ENCODE measurements at regions not wholly inside any gene's neighbourhood (a gene's known extent, or its start where the extent isn't known, plus 50 kb on each side); places are given as distances from the start of the nearest gene placed in this dataset.
"Not testable (repeated sequence)": the region's sequence is repeated elsewhere in the genome, so short reads cannot be mapped to it uniquely, and the experiment has no call there.

- H3K27ac ChIP-seq (ENCODE audit: low read depth); H3K4me3 ChIP-seq (ENCODE audit: low read depth, low read length); DNase-seq (ENCODE audit: extremely low spot score); H3K36me3 ChIP-seq (ENCODE audit: insufficient read depth); H3K4me1 ChIP-seq (ENCODE audit: insufficient read depth): not testable (repeated sequence)
These were observed 390.6 kb downstream of the PRIM2 start for GRCh38 chr6:57708061-57708460.

GRCh38 chr6:57722546-57722945 is 405.1 kb downstream of the PRIM2 start:
- not testable (repeated sequence) for H3K27ac ChIP-seq (ENCODE audit: low read depth); DNase-seq (ENCODE audit: extremely low spot score); H3K4me3 ChIP-seq (ENCODE audit: low read depth, low read length); H3K36me3 ChIP-seq (ENCODE audit: insufficient read depth); H3K4me1 ChIP-seq (ENCODE audit: insufficient read depth)
- 80% methylated on average over 1 of the region's 2 CpGs for WGBS

- 82% methylated on average over 10 of the region's 10 CpGs for WGBS
- H3K36me3 ChIP-seq (ENCODE audit: insufficient read depth); H3K4me3 ChIP-seq (ENCODE audit: low read depth, low read length); DNase-seq (ENCODE audit: extremely low spot score); H3K4me1 ChIP-seq (ENCODE audit: insufficient read depth); H3K27ac ChIP-seq (ENCODE audit: low read depth): not testable (repeated sequence)
These were observed 406.5 kb downstream of the PRIM2 start for GRCh38 chr6:57723815-57724401.

DNA sequence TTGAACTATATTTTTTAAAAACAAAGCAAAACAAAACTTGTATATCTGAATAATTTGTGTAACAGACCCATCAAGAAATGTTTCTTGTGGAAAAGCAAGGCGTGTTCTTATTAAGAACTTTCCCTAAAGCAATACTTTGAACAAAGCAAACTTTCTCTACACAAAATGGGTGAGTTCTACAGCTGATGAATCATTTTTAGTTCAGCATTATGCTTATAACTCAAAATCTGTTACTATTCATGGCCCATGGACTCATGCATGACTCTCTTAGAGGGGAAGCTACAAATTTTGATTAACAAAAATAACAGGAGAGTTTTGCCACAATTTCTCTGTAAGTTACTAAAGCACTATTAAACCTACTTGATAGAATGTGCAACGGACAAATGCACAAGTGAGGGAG is 412.0 kb downstream of the PRIM2 start:
- not testable (repeated sequence) for H3K4me3 ChIP-seq (ENCODE audit: low read depth, low read length)
- WGBS = 73% methylated on average over 1 of the region's 2 CpGs

DNA sequence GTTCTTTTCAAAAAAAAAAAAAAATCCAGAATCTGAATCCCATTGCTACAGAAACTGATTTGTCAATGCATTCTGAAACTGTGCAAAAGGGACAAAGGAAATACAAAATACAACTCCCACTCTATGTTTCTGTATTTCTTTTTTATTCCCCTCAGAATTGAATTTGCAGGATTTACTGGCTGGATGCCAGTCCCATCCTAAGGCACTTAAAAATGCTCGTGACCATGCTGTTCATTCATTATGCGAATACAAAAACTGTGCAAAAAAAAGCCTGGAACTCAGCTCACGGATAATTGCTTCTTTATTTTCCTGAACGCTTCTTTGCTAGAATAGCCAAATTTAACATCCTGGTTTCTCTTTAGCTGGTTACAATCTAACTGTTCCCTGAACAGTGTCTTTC is 413.3 kb downstream of the PRIM2 start:
- not testable (repeated sequence) for H3K4me1 ChIP-seq (ENCODE audit: insufficient read depth); H3K27ac ChIP-seq (ENCODE audit: low read depth); H3K4me3 ChIP-seq (ENCODE audit: low read depth, low read length); H3K36me3 ChIP-seq (ENCODE audit: insufficient read depth); DNase-seq (ENCODE audit: extremely low spot score)
- 60% methylated on average over 4 of the region's 4 CpGs for WGBS

More for the DNA sequence above, 412.0 kb downstream of the PRIM2 start:
- not testable (repeated sequence) for DNase-seq (ENCODE audit: extremely low spot score); H3K27ac ChIP-seq (ENCODE audit: low read depth); H3K4me1 ChIP-seq (ENCODE audit: insufficient read depth); H3K36me3 ChIP-seq (ENCODE audit: insufficient read depth)

DNA sequence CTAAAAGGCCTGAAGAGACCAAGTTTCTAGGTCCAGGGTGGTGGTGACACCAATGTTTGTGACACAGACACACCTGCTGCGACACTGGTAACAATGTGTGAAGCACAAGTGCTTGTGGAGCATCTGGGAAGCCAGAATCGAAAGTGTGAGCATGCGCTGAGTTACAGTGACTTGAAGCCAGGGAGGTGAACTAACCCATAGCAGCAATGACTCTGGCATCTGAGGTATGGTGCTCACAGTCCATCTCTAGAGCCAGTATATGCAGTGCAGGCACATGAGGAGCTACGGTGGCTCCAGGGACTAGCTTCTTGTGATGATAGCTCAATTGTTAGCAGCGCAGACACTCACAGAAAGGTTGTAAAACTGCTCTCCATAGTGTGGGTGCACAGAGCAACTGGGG is 430.3 kb downstream of the PRIM2 start:
- H3K4me1 ChIP-seq (ENCODE audit: insufficient read depth); H3K36me3 ChIP-seq (ENCODE audit: insufficient read depth); H3K27ac ChIP-seq (ENCODE audit: low read depth); H3K4me3 ChIP-seq (ENCODE audit: low read depth, low read length); DNase-seq (ENCODE audit: extremely low spot score): not testable (repeated sequence)
- WGBS = 85% methylated on average over 5 of the region's 5 CpGs

DNA sequence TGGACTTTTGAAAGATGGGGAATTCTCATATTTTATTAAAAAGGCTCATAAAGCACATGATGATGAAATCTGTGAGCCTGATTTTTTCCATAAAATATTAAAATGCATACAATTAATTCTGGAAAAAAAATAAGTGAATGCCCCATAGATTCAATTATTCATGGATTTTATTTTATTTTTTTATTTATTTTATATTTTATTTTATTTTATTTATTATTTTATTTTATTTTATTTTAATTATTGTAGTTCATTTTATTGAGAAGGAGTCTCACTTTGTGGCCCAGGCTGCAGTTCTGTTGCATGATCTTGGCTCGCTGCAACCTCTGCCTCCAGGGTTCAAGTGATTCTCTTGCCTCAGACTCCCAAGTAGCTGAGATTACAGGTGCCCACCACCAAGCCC is 442.4 kb downstream of the PRIM2 start:
- H3K4me1 ChIP-seq (ENCODE audit: insufficient read depth); H3K36me3 ChIP-seq (ENCODE audit: insufficient read depth); DNase-seq (ENCODE audit: extremely low spot score); H3K27ac ChIP-seq (ENCODE audit: low read depth); H3K4me3 ChIP-seq (ENCODE audit: low read depth, low read length): not testable (repeated sequence)
- 80% methylated on average over 1 of the region's 1 CpG for WGBS

DNA sequence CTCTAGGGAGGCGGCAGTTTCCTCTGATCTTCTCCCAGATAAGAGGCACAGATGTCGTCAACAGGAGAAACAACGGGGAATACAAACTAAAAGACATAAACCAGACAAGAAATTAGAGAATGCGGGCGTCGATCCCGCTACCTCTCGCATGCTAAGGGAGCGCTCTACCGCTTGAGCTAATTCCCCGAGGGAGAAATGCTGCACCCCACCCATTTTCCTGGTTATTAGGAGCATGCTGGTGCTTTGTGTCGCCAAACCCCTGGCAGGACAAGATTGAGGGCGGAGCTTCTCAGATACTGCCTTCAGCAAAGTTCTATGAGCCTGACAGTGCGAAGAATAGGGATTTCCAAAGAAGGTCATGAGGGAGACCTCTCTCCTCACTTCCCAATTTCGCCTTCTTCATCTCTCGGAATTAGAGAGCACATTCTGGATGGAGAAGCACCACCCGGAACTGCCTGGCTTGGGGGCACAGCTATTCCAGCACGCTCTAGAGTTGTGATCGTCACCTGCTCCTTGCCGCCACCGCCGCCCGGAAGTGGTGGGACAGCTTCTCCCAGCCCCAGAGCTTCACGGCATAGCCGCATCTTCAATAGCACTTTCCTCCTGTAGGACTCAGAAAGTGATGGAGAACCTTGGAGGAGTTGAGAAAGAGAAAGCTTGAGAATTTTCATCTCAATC is 475.4 kb downstream of the PRIM2 start:
- DNase-seq (ENCODE audit: extremely low spot score); H3K4me1 ChIP-seq (ENCODE audit: insufficient read depth); H3K27ac ChIP-seq (ENCODE audit: low read depth); H3K4me3 ChIP-seq (ENCODE audit: low read depth, low read length); H3K36me3 ChIP-seq (ENCODE audit: insufficient read depth): not testable (repeated sequence)
- 2% methylated on average over 25 of the region's 25 CpGs for WGBS

GRCh38 chr6:57793398-57793762 is 475.9 kb downstream of the PRIM2 start:
- 5% methylated on average over 9 of the region's 9 CpGs for WGBS
- not testable (repeated sequence) for H3K36me3 ChIP-seq (ENCODE audit: insufficient read depth); H3K4me1 ChIP-seq (ENCODE audit: insufficient read depth); H3K4me3 ChIP-seq (ENCODE audit: low read depth, low read length); H3K27ac ChIP-seq (ENCODE audit: low read depth); DNase-seq (ENCODE audit: extremely low spot score)

DNA sequence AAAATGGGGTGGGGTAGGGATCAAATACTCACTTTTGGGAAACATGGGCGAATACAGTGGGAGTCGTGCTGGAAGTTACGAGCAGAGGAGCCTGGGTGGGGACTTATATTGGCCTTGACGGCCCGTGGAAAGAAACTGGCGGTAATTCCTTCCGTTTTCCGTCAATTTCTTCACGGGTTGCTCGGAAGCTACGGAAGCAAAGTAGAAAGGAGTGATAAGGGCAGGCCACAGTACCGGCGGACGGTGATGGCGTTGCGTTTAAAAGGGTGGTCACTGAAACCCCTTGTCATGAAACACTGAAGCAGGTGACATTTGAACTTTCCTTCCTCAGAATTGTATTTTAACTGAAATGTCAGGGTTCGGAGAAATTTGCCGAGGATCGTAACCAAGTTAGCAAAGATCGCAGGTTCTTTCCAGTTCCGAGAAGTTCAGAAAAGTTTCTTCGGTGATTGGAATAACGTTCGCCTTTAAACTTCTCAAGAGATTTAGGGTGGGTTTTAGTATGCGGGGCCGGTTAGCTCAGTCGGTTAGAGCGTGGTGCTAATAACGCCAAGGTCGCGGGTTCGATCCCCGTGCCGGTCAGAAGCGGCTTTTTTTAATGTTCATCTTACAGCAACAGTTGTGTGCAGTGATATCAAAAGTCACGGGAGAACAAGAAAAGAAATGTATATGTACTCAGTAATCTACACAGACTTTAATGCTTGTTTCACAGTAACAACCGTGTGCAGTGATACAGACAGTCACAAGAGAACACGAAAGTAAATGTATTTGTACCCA is 482.5 kb downstream of the PRIM2 start:
- peak overlapping the region; percentile 9 for H3K4me3 ChIP-seq (ENCODE audit: low read depth, low read length)
- not testable (repeated sequence) for H3K4me1 ChIP-seq (ENCODE audit: insufficient read depth); DNase-seq (ENCODE audit: extremely low spot score); H3K27ac ChIP-seq (ENCODE audit: low read depth); H3K36me3 ChIP-seq (ENCODE audit: insufficient read depth)
- WGBS = 2% methylated on average over 38 of the region's 38 CpGs

DNA sequence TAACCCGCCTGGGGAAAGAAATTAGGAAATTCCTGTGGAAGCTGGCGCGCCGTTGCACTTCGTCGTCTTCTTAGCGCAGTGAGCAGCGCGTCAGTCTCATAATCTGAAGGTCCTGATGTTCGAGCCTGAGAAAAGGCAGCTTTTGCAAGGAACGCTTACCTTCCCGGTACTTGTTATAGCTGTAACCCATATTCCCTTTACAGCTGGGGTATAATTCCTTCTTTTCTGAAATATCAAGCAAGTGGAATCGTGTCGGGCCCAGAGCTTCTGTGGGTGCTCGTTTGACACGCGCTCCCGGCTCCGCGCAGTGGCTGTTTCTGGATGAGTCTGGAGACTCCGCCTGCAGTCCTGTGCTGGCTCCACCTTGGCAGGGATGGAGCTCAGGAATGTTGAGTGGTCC is 491.2 kb downstream of the PRIM2 start:
- DNase-seq (ENCODE audit: extremely low spot score); H3K4me3 ChIP-seq (ENCODE audit: low read depth, low read length); H3K27ac ChIP-seq (ENCODE audit: low read depth); H3K36me3 ChIP-seq (ENCODE audit: insufficient read depth); H3K4me1 ChIP-seq (ENCODE audit: insufficient read depth): not testable (repeated sequence)
- WGBS = 4% methylated on average over 21 of the region's 21 CpGs

GRCh38 chr6:57809454-57809853 is 492.0 kb downstream of the PRIM2 start:
- WGBS = 12% methylated on average over 12 of the region's 12 CpGs
- DNase-seq (ENCODE audit: extremely low spot score) = not testable (repeated sequence)

GRCh38 chr6:57813271-57814075 is 496.0 kb downstream of the PRIM2 start:
- H3K4me1 ChIP-seq (ENCODE audit: insufficient read depth); H3K27ac ChIP-seq (ENCODE audit: low read depth); H3K4me3 ChIP-seq (ENCODE audit: low read depth, low read length); H3K36me3 ChIP-seq (ENCODE audit: insufficient read depth); DNase-seq (ENCODE audit: extremely low spot score): not testable (repeated sequence)
- 3% methylated on average over 28 of the region's 28 CpGs for WGBS

More at GRCh38 chr6:57809454-57809853, 492.0 kb downstream of the PRIM2 start:
- H3K36me3 ChIP-seq (ENCODE audit: insufficient read depth); H3K27ac ChIP-seq (ENCODE audit: low read depth); H3K4me3 ChIP-seq (ENCODE audit: low read depth, low read length); H3K4me1 ChIP-seq (ENCODE audit: insufficient read depth): not testable (repeated sequence)

All from urinary bladder (tissue), 3 donors.